ENCODE measurements at regions not wholly inside any gene's neighbourhood (a gene's known extent, or its start where the extent isn't known, plus 50 kb on each side); places are given as distances from the start of the nearest gene placed in this dataset.

GRCh38 chr7:88539518-88539917, 220.0 kb upstream of the ZNF804B start:
- TF ChIP-seq TSHZ2 (CRISPR knock-in tag; IDR thresholded peaks at IDR 0.05): no peak
- no peak for TF ChIP-seq ARNTL (CRISPR knock-in tag; IDR thresholded peaks at IDR 0.05; ENCODE audit: borderline replicate concordance, low read depth)
- TF ChIP-seq RARB (CRISPR knock-in tag; IDR thresholded peaks at IDR 0.05): no peak
- no peak for TF ChIP-seq CSDC2 (CRISPR knock-in tag; IDR thresholded peaks at IDR 0.05)
- TF ChIP-seq OSR1 (CRISPR knock-in tag; IDR thresholded peaks at IDR 0.05): no peak
- no peak for TF ChIP-seq PATZ1 (CRISPR knock-in tag; IDR thresholded peaks at IDR 0.05; ENCODE audit: borderline replicate concordance)
- TF ChIP-seq ZFP30 (CRISPR knock-in tag; IDR thresholded peaks at IDR 0.05): no peak
- no peak for TF ChIP-seq ZFP3 (CRISPR knock-in tag; IDR thresholded peaks at IDR 0.05)
- TF ChIP-seq PPARA (CRISPR knock-in tag; IDR thresholded peaks at IDR 0.05; ENCODE audit: borderline replicate concordance): no peak
- TF ChIP-seq ZNF8 (CRISPR knock-in tag; IDR thresholded peaks at IDR 0.05): no peak
- no peak for TF ChIP-seq BACH2 (CRISPR knock-in tag; IDR thresholded peaks at IDR 0.05; ENCODE audit: borderline replicate concordance)

Data from SK-N-SH treated with all-trans-retinoic acid at 6 μM for 48 hours (cell line).